NCI-H1436 treated with DMSO at 0.1 percent for 48 hours (cell line): ENCODE measurements at regions not wholly inside any gene's neighbourhood (a gene's known extent, or its start where the extent isn't known, plus 50 kb on each side); places are given as distances from the start of the nearest gene placed in this dataset.
A peak's percentile ranks its signal among the peaks of the same experiment; 100 is the strongest.
"Not testable (repeated sequence)": the region's sequence is repeated elsewhere in the genome, so short reads cannot be mapped to it uniquely, and the experiment has no call there.

Experiments
- DNase-seq: peaks from one replicate; lab custom pipeline; 2025; lab: John Stamatoyannopoulos, UW

DNA sequence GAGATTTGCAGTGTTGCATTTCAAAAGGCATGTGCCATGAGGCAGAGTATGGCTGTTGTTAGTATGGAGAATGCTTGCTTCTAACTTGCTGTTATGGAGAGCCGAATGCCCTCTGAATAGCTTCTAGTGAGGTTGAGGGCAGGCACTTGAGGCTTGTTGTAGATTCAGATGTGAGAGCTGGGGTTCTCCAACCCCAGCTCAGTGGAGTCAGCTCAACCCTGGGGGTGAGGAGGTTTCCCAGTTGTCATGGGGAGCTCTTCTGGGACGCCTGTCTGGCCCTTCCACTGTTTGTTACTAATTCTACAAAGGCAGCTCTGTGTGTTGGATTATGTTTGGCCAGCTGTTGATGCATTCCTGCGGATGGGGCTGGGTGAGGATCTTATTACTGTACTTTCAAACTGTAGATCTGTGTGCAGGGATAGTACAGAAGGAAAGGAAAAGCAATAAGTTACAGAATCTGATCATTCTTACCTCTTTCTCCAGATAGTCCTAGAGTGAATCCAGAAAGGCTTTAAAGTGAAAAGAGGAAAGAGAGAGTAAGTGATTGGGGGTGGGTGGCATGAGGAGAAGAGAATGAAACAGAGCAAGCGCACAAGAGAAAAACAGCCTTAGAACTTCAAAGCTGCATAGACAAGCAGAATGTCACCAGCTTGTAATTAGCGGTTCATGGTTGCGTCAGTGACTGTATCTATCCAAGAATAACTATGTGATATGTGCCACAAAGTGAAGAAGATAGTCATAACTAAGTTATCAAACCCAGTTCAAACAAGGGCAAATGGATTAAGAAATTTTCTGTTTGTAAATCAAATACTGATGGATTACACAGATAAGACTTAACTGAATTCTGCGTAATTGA lies 148.7 kb downstream of the PRL start:
- no peak for DNase-seq

DNA sequence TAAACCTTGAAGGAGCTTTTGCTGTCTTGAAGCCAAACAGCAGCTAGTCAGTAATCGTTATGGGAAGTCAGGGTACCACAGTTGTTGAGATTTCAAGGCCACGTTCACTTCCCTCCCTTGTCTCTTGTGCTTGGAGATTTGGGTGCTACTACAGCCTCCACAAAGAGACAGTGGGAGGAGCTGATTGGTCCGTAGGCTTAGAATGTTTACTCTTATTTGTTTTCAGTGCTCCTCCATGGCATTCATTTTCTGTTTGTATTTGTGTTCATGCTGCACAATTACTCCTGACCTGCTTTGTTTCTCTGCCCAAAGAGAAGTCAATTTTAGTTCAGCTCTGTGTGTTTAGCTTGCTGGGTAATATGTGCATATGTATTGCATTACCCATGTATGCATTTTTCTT lies 147.7 kb downstream of the PRL start:
- no peak for DNase-seq

DNA sequence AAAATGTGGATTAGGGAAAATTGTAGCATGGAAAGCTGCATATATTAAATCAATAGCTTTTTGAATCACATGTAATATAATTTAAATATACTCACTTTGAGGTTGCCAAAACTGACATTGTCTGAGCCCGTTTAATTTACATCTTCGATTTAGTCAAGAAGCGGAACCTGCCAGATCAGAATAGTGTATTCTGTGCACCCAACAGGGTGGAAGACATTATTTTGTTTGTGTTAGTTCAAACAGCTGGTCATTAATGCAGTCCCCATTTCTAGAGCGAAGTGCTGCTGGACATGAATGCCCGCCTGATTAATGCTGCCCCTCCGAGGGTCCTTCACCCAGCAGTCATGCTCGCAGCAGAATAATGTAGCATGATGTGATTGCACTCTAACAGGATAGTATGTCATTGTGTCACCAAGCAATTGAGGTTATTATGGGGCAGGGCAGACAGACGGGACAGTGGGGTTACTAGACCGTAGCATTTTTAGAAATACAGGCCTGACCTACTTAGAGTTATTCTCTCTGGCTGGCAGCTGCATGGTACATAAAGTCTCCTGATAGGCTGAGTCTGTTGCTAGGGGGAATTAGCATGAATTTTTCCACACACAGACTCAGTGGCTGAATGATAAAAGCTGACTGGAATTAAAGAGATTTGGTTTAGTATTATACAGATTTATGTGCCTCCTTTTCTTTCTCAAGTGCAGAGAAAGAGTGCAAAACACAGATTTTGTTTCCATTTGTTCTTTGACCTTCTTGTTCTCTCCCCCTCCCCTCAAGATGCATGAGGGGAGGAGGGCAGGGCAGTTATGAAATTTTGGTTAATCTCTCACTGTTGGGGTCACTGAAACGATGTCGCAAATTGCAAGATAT lies 147.1 kb downstream of the PRL start:
- DNase-seq = peak; percentile 62

DNA sequence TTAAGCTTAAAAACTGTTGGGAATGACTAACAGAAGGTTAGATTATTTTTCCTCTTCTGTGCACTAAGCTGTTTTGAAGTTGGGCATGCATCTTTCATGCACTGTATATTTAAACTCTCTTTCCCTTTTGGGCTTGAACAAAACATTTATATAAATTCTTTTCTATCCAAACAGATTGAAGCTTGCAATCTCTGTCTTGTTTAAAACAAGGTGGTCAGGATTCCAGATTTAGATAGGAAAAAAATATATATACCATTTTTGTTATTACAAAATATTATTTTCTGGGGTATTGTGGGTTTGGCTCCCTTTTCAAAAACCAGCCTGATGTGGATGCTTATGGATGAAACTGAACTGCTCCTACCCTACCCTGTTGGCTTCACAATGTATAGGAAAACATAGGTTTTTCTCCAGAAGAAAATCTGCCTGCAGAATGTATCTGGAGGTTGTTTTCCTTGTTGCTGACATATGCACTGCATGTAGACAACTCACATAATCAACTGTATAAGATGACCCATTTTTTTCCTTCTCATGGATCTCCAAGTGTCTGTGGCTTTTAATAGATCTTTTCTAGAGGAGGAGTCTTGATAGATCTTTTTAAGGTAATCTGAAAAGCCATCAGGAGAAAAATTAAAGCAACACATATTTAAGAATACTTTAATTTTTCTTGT lies 146.3 kb downstream of the PRL start:
- DNase-seq = no peak

DNA sequence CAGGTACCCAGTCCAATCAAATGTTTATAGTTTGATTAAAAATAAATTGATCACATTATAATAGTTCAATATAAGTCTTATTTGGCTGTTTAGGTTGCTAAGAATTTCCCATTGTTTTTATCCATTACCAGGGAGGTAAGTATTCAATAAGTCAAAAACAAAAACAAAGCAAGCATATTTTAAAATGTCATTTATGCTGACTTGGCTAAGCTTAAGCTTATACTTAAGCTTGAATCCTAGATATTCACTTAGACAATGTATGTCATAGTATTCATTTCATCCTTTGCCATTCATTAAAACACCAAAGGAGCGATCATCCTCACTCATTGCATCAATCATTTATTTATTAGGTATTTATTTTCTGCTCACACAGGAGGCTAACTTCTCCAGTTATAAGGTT lies 144.9 kb downstream of the PRL start:
- no peak for DNase-seq

DNA sequence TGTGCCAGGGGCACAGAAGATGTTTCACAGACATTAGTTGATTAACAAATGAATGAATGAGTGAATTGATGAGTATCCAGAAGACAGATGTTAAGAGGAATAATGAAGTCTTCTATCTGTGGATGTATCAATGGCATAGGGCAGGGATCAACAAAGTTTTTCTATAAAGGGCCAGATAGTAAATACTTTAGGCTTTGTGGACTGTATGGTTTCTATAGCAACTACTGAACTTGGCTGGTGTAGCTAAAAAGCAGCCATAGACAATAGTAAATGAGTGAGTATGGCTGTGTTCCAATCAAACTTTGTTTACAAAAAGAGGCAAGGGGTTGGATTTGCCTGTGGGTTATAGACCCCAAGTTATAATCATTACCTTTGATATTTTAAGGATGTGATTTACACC lies 144.0 kb downstream of the PRL start:
- no peak for DNase-seq

DNA sequence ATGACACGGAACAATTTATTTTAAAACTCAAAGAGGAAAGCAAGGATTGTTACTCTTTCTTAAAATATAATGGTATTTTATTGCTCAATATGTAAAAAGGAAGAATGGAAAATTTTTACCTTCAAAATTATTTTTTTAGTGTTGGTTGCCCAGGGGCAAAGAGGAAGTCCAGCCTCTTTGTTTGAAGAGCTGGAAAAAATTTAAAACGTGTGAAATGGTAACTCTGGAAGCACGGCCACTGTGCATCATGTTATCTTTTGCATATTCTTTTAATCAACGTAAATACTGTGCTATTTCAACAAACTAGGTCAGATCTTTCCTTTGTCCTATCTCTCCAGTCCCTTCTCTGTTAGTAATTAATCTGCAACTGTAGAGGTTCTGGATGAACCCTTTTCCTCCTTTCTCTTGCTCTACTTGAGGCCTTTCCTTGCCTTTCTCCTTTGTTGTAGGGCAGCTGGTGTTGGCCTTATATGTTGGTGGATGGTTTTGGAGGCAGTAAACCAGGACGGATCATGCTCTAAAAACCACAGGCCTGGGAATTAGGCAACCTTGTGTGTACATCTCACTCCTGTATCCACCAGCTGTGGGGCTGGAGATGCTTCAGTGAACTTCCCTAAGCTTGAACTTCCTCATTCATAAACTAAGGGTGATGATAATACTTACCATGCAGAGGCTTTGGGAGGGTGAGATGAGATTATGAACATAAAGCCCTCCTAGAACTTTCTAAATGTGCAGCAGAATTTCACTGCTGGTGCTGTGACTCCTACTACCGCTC lies 143.3 kb downstream of the PRL start:
- DNase-seq = no peak

DNA sequence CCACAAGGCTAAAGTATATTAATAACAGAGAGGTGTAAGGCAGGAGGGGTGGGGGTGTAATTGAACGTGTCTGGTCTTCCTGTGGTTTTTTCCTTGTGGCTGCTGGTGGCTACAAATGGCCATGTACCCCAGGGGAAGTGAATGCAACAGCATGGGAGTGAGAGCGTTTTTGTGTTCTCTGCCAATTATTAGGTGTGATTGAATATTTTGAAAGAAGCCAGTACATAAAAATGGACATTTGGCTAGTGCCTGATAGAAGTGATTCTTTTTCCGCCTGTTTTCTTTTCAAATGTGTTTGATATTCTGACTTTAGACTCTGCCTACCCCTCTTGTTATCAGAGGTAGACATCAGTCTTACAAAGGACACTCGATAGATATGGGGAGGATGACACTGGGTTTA lies 141.3 kb downstream of the PRL start:
- no peak for DNase-seq

DNA sequence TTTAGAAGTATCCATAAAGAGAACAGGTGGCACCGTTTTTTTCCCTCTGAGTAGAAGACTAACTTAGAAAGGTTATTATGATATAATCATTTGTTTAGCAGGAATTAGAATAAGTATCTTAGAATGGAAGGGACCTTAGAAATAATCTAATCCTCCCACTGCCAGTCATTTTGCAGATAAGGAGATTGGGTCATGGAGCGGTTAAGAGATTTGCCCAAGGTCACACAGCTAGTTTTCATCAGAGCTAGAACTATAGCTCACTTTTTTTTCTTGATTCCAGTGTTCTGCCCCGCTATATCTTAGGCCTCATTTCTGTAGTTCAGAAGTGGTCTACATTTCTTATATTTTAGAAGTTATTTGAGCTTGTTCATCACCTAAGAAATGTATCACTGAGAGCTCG lies 139.6 kb downstream of the PRL start:
- no peak for DNase-seq

DNA sequence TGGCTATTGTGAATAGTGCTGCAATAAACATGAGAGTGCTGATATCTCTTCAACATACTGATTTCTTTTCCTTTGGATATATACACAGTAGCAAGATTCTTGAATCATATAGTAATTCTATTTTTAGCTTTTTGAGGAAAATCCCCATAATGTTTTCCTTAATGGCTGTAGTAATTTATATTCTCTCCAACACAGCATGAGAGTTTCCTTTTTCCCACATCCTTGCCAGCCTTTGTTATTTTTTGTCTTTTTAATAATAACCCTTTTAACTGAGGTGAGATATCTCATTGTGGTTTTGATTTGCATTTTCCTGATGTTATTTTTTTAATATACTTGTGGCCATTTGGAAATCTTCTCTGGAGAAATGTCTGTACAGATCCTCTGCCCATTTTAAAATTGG lies 132.6 kb downstream of the PRL start:
- DNase-seq = no peak

DNA sequence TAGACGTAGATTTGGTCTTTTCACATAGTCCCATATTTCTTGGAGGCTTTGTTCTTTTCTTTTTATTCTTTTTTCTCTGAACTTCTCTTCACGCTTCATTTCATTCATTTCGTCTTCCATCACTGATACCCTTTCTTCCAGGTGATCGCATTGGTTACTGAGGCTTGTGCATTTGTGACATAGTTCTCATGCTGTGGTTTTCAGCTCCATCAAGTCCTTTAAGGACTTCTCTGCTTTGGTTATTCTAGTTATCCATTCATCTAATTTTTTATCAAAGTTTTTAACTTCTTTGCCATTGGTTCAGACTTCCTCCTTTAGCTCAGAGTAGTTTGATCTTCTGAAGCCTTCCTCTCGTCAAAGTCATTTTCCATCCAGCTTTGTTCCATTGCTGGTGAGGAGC lies 125.8 kb downstream of the PRL start:
- not testable (repeated sequence) for DNase-seq

DNA sequence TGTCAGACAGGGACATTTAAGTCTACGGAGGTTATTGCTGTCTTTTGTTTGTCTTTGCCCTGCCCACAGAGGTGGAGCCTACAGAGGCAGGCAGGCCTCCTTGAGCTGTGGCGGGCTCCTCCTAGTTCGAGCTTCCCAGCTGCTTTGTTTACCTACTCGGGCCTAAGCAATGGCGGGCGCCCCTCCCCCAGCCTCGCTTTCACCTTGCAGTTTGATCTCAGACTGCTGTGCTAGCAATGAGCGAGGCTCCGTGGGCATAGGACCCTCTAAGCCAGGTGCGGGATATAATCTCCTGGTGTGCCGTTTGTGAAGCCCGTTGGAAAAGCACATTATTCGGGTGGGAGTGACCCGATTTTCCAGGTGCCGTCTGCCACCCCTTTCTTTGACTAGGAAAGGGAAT lies 125.0 kb downstream of the PRL start:
- not testable (repeated sequence) for DNase-seq

DNA sequence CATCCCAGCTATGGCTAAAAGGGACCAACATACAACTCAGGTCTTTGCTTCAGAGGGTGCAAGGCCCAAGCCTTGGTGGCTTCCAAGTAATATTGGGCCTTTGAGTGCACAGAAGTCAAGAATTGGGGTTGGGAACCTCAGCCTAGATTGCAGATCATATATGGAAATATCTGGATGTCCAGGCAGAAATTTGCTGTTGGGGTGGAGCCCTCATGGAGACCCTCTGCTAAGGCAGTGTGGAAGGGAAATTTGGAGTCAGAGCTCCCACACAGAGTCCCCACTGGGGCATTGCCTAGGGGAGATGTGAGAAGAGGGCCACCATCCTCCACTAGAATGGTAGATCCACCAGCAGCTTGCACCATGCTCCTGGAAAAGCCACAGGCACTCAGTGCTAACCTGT lies 123.5 kb downstream of the PRL start:
- DNase-seq = no peak

DNA sequence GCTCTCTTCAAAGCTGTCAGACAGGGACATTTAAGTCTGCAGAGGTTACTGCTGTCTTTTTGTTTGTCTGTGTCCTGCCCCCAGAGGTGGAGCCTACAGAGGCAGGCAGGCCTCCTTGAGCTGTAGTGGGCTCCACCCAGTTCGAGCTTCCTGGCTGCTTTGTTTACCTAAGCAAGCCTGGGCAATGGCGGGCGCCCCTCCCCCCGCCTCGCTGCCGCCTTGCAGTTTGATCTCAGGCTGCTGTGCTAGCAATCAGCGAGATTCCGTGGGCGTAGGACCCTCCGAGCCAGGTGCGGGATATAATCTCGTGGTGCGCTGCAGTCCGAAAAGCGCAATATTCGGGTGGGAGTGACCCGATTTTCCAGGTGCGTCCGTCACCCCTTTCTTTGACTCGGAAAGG lies 116.6 kb downstream of the PRL start:
- not testable (repeated sequence) for DNase-seq

DNA sequence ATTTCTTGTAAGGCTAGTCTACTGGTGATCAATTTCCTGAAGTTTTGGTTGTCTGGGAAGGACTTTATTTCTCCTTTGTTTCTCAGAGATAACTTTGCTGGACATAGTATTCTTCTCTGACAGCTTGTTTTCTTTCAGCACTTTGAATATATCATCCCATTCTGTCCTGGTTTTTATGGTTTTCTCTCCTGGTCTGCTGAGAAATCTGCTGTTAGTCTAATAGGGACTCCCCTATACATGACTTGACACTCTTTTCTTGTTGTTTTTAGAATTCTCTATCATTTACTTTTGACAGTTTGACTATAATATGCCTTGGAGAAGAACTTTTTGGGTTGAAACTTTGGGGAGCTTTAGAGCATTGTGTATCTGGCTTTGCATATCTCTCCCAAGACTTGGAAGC lies 112.5 kb downstream of the PRL start:
- DNase-seq = no peak

DNA sequence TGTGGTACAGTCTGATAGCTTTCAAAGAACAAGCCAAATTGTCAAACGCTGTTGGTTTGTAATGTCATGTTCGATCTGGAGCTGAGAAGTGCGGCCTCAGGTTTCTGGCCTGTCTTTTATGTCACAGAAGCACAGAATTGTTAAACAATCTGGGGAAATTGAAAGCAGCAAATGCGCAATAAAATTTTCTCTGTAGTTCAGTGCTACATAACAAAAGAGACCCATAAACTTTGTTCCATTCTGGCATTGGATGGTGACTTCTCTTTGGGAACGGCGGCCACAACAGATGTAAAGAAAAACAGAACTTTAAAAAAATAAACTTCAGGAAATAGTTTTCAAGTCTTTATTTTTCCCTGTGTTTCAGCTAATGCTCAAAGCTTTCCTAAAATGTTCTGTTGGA lies 106.9 kb downstream of the PRL start:
- no peak for DNase-seq

DNA sequence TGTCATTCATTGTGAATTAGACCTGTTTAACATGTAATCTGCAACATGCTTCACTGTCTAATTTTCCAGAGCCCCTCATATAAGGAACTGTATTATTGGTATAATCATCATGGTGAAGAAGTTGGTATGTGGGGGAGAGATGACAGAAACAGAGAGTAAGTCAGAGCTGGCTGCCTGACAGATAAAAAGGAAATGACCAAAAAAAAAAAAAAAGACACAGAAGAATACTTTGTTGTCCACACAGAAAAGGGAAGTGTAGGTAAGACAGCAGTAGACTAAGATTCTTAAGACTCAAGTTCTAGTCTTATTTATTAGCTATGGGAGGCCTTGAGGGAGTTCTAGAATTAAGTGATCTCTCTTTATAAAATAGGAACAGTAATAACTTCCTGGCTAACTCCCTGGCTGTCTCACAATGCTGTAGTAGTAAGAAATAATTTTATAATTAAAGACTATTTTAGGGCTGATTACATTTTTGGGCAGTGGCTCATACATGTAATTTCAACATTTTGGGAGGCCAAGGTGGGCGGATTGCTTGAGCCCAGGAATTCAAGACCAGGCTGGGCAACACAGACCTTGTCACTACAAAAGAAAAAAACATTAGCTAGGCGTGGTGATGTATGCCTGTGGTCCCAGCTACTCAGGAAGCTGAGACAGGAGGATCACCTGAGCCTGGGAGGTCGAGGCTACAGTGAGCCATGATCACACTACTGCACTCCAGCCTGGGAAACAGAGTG lies 102.5 kb downstream of the PRL start:
- DNase-seq = no peak

DNA sequence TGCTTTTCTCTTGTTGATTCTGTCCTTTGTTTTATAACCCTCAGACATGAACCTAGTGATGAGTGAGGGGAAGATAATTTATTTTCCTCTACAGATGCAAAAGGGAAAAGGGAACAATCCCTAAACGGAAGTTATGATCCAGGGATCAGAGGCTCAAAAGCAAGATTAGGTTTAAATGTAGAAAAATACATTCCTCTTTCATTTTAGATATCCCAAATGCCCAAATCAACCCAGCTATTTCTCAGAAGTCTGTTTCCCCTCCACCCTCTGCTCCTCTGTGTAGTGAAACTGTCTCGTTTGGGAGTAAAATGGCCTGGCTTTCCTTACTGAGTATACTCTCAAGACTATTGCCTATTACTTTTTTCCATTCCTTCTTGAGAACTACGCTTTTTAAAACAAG lies 97.1 kb downstream of the PRL start:
- no peak for DNase-seq

DNA sequence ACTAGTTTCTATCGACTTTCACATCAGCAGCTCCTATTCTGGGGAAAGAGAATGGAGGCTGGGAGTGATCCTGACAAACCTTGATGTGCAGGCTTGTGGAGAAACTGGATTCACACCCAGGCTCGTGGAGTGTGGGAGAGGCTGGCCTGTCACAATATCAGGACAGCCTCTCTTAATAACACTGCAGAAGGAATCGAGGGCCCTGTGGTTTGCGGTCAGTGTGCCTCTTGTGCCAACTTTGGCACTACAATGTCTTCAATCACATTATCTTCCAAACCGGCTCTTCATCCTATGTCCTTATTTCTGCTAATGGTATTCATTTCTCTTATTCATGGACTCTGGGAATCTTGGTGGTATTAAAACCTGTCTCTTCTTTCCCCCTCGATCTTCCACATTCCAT lies 92.7 kb downstream of the PRL start:
- DNase-seq = no peak

DNA sequence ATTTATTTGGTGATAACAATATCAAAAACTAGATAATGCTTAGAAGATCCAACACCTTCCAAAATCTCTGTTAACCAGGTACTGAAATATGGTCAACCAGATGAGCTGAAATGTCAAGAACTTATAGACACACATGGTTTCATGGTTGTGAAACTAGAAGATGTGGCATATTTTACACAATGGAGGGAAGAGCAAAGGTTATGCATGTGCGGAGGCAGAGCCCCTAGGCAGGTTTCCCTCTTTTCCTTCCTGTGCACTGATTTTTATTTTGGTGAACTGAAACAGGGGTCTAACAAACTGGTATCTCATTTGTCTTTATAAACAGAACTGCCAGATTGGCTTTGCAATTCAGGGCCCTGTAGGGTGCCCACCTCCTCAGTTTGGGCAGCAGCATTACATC lies 91.6 kb downstream of the PRL start:
- DNase-seq = no peak

DNA sequence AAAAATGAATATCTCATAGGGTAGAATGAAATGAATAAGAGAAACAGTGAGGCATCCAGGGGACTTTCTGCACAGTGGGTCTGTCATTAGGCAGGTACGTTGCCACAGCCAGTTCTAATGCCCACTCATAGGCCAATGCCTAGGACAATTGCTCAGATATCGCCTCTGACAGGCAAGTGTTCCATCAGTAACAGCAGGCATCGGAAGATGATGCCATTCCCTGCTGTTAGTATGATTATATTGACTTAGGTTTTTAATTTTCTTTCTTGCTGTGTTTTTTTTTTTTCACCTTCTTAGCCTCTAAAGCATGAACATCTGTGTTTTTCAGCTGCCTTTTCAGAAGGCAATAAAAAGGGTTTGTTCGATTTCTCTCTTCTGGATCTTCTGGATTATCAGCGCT lies 90.7 kb downstream of the PRL start:
- DNase-seq = no peak
